Type B pancreatic cell (in vitro differentiated cells): ENCODE measurements at regions not wholly inside any gene's neighbourhood (a gene's known extent, or its start where the extent isn't known, plus 50 kb on each side); places are given as distances from the start of the nearest gene placed in this dataset.

Source experiments
- DNase-seq: peaks from one replicate; pipeline ENCODE4 v3.0.0; 2021; ENCODE audit warnings: mixed read lengths; ENCODE audit not compliant: unreplicated experiment; ENCODE audit errors: extremely low spot score
- H3K27ac Mint-ChIP-seq: 2 replicates; pipeline ENCODE4 v1.8.0; 2021; ENCODE audit warnings: mild to moderate bottlenecking, mixed read lengths
- H3K27me3 Mint-ChIP-seq: 2 replicates; pipeline ENCODE4 v1.8.0; 2021; ENCODE audit warnings: mixed read lengths
- H3K36me3 Mint-ChIP-seq: 2 replicates; pipeline ENCODE4 v1.8.0; 2021; ENCODE audit warnings: mixed read lengths
- H3K4me1 Mint-ChIP-seq: one replicate; pipeline ENCODE4 v1.8.0; 2021; ENCODE audit warnings: mixed read lengths; ENCODE audit not compliant: unreplicated experiment
- H3K4me3 Mint-ChIP-seq: 2 replicates; pipeline ENCODE4 v1.8.0; 2021; ENCODE audit warnings: mild to moderate bottlenecking, mixed read lengths
- H3K9me3 Mint-ChIP-seq: 2 replicates; pipeline ENCODE4 v1.8.0; 2021; ENCODE audit warnings: mixed read lengths
- TF ChIP-seq, protein P1 (sequence below): fragments of 200-600 bp; sonication (generic); conservative IDR thresholded peaks from 2 replicates; pipeline ENCODE4 v1.5.0; 2021; ENCODE audit warnings: antibody characterized with exemption, mild to moderate bottlenecking

DNA sequence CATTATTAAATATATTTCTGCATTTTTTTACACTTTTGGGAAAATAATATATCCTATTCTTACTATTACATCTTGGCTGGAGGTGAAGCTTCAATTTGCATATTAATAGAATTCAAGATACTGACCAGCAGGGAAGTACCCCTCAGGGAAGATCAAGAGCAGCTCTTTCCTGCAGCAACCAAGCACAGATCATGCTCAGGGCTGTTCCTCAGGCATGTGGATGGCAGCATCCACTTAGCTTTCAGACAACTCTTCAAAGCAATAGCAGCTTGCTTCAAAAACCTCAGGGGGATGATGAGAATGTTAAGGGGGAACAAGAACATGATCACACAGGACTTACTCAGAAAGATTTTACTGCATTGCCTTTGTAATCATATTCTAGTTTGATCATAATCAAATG lies 731.8 kb downstream of the SEMA5A start:
- Mint-ChIP-seq H3K9me3 (no peaks in the 10 kb centered on the region), H3K36me3 (no peaks in the 10 kb centered on the region), H3K4me3 (no peak overlapping the region), H3K4me1 (no peaks in the 10 kb centered on the region), H3K27me3 (no peaks in the 10 kb centered on the region), H3K27ac (no peak overlapping the region)
- TF ChIP-seq, protein P1, sequence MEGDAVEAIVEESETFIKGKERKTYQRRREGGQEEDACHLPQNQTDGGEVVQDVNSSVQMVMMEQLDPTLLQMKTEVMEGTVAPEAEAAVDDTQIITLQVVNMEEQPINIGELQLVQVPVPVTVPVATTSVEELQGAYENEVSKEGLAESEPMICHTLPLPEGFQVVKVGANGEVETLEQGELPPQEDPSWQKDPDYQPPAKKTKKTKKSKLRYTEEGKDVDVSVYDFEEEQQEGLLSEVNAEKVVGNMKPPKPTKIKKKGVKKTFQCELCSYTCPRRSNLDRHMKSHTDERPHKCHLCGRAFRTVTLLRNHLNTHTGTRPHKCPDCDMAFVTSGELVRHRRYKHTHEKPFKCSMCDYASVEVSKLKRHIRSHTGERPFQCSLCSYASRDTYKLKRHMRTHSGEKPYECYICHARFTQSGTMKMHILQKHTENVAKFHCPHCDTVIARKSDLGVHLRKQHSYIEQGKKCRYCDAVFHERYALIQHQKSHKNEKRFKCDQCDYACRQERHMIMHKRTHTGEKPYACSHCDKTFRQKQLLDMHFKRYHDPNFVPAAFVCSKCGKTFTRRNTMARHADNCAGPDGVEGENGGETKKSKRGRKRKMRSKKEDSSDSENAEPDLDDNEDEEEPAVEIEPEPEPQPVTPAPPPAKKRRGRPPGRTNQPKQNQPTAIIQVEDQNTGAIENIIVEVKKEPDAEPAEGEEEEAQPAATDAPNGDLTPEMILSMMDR, result no peak
- DNase-seq, result no peak

GRCh38 chr5:8824371-8824770 lies 721.5 kb downstream of the SEMA5A start:
- H3K4me1 Mint-ChIP-seq, result peaks cover 6% of the 10 kb centered on the region
- no peak overlapping the region for H3K4me3 Mint-ChIP-seq
- no peak for DNase-seq
- no peak overlapping the region for H3K27ac Mint-ChIP-seq
- TF ChIP-seq, protein P1, result no peak
- no peaks in the 10 kb centered on the region for H3K36me3 Mint-ChIP-seq
- H3K9me3 Mint-ChIP-seq, result peaks cover 7% of the 10 kb centered on the region
- peaks cover 3% of the 10 kb centered on the region for H3K27me3 Mint-ChIP-seq

DNA sequence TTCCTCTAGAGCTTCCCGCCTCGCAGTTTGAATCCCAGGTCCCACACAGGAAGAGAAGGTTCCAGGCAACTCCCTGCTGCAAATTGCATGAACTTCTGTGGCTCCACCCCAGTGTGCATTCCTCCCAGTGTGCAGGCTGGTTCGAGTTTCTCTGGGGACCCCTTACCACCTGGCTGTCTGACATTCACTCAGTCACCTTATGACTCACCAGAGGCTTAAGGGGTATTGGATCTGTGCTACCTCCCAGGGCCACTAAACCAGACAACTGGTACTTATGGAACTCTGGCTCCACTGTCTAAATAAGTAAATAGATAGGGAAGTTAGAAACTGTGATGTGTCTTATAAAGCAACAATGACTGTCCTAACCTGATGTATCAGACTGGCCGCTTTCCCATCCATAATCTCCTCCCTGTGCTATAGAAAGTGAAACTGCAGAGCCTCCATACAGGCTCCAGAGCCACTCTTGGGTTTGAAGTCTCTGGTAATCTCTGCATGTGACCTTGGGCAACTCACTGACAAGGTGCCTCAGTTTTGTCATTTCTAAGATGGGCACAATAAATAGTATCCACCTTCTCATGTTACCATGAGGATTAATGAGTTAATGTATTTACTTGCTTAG lies 720.6 kb downstream of the SEMA5A start:
- no peak overlapping the region for H3K4me3 Mint-ChIP-seq
- H3K27me3 Mint-ChIP-seq, result peaks cover 3% of the 10 kb centered on the region
- H3K27ac Mint-ChIP-seq, result no peak overlapping the region
- DNase-seq, result no peak
- peaks cover 7% of the 10 kb centered on the region for H3K9me3 Mint-ChIP-seq
- H3K36me3 Mint-ChIP-seq, result no peaks in the 10 kb centered on the region
- TF ChIP-seq, protein P1, result no peak
- peaks cover 6% of the 10 kb centered on the region for H3K4me1 Mint-ChIP-seq

DNA sequence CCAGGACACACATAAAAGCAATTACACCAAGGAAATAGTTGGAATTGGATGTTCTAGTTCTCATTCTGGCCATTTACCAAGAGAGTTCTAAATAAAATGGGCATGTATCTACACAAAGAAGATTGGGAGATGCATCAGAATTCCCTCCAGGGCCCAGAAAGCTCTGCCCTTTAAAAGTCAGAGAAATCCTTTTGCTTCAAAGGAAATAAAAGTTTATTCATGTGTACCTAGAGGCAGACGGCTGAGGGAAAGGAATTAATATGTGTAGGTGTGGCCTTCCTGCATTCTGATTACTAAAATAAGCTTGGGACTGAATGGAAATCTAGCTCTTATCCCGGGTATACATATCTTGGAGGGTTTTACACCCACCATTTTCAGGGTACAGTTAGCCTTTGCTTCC lies 719.4 kb downstream of the SEMA5A start:
- H3K4me1 Mint-ChIP-seq, result peaks cover 6% of the 10 kb centered on the region
- peaks cover 3% of the 10 kb centered on the region for H3K27me3 Mint-ChIP-seq
- H3K4me3 Mint-ChIP-seq, result no peak overlapping the region
- no peak for DNase-seq
- H3K36me3 Mint-ChIP-seq, result no peaks in the 10 kb centered on the region
- TF ChIP-seq, protein P1, result no peak
- H3K27ac Mint-ChIP-seq, result no peak overlapping the region
- H3K9me3 Mint-ChIP-seq, result peaks cover 3% of the 10 kb centered on the region

DNA sequence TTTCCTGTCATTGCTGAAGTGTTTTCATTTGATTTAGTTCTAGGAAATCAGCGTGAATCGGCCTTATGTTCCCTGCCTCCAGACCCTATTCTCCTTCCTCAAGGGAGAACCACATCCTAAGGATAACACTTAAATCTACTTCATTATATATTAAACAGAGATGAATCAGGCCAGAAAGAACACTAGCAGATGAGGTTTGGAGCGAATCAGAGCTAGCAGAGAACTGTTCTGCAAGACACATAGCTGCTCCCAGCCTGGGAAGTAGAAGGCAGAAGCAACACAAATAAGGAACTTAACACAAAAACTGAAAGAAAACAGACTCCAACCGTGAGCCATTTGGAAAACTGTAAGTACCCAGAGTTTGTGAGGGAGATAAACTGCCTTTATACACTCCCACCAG lies 718.2 kb downstream of the SEMA5A start:
- Mint-ChIP-seq H3K4me1 (peaks cover 6% of the 10 kb centered on the region), H3K4me3 (no peak overlapping the region), H3K36me3 (no peaks in the 10 kb centered on the region), H3K27me3 (peaks cover 3% of the 10 kb centered on the region), H3K27ac (no peak overlapping the region), H3K9me3 (no peaks in the 10 kb centered on the region)
- TF ChIP-seq, protein P1, result no peak
- DNase-seq, result no peak
